Thymus (tissue), 11 donors: ENCODE measurements at regions not wholly inside any gene's neighbourhood (a gene's known extent, or its start where the extent isn't known, plus 50 kb on each side); places are given as distances from the start of the nearest gene placed in this dataset.
"Not testable (repeated sequence)": the region's sequence is repeated elsewhere in the genome, so short reads cannot be mapped to it uniquely, and the experiment has no call there.

Source experiments
- DNase-seq, 9 donors: peaks; one replicate each; pipeline ENCODE4 v3.0.0-alpha.2; 2013; ENCODE audit warnings: low spot score in 9 of 9, low read depth in 6 of 9, missing footprints in 1 of 9
- H3K27ac ChIP-seq, 2 donors: one replicate each; pipeline ENCODE4 v1.5.1; 2013; ENCODE audit warnings: control low read depth in 1 of 2, low read depth in 1 of 2, low read length in 1 of 2, mild to moderate bottlenecking in 1 of 2, moderate library complexity in 1 of 2
- H3K27me3 ChIP-seq, 2 donors: one replicate each; pipeline ENCODE4 v1.5.1; 2013; ENCODE audit warnings: low read length in 1 of 2; ENCODE audit not compliant: control insufficient read depth in 2 of 2, insufficient read depth in 1 of 2
- H3K36me3 ChIP-seq, 2 donors: one replicate each; pipeline ENCODE4 v1.5.1; 2013; ENCODE audit warnings: low read length in 1 of 2, mild to moderate bottlenecking in 1 of 2, moderate library complexity in 1 of 2; ENCODE audit not compliant: control insufficient read depth in 2 of 2, insufficient read depth in 2 of 2
- H3K4me1 ChIP-seq, 2 donors: one replicate each; pipeline ENCODE4 v1.5.1; 2013; ENCODE audit warnings: low read length in 2 of 2; ENCODE audit not compliant: control insufficient read depth in 2 of 2, insufficient read depth in 2 of 2
- H3K4me3 ChIP-seq, 2 donors: one replicate each; pipeline ENCODE4 v1.5.1; 2013; ENCODE audit warnings: low read length in 2 of 2, control low read depth in 1 of 2, mild to moderate bottlenecking in 1 of 2
- H3K9me3 ChIP-seq, 2 donors: one replicate each; pipeline ENCODE4 v1.5.1; 2013; ENCODE audit warnings: low read length in 1 of 2, mild to moderate bottlenecking in 1 of 2; ENCODE audit not compliant: control insufficient read depth in 2 of 2, insufficient read depth in 1 of 2
- WGBS: extraction: QIAGEN DNeasy Blood & Tissue Kit; methylation state at CpG from one replicate; pipeline ENCODE4 v1.1.7; 2013; 5-methylcytosine and 5-hydroxymethylcytosine counted together
- donor health status: healthy.

DNA sequence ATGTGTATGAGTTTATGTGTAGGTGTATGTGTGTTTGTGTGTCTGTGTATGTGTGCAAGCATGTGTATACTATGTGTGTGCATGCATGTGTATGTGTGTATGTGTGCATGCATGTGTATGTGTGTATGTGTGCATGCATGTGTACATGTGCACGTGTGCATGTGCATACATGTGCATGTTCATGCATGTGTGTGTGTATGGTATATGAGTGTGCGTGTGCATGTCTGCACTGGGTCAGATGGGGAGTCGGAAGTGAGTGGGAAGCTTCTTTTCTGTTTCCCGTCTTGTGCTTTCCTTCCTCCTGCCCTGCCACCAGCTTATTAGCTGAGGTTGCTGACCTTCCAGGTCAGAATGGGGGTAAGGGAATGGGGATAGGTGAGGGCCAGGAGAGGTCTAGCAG lies 174.7 kb downstream of the MAP2K4 start:
- 85% methylated on average over 4 of the region's 4 CpGs for WGBS

DNA sequence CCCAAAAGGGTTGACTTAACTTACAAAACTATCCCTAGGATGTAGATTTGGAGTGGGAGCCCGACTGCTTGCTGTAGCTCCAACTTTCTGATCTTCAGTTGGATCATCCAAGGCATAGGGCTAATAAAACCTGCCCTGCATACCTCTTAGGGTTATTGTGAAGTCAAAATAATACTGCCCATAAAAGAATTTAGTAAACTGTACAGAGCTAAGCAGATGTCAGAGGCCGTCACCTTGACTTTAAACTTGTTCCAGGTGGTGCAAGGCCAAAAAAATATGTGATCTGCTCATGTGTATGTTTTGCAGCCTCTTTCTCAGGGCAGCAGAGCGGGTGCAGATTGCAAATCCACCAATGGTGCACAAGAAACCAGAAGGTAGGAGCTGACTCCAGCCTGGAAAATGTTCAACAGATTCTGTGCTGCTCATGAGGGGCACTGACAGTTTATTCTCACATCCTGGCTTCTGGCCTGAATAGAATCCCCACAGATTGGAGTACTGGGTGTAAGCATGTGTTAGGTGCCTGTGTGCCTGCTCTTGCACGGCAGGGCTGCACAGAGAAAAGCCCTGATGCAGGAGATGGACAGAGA lies 180.7 kb downstream of the MAP2K4 start:
- DNase-seq, result no peak
- H3K4me3 ChIP-seq, result no peak overlapping the region
- no peaks in the 10 kb centered on the region for H3K9me3 ChIP-seq
- WGBS, result 85% methylated on average over 4 of the region's 4 CpGs
- H3K27me3 ChIP-seq, result no peaks in the 10 kb centered on the region
- no peak overlapping the region for H3K27ac ChIP-seq
- H3K4me1 ChIP-seq, result no peaks in the 10 kb centered on the region
- no peaks in the 10 kb centered on the region for H3K36me3 ChIP-seq

More for the DNA sequence above, 174.7 kb downstream of the MAP2K4 start:
- Histone ChIP-seq H3K4me3 (no peak overlapping the region), H3K27ac (no peak overlapping the region), H3K9me3 (no peaks in the 10 kb centered on the region), H3K36me3 (no peaks in the 10 kb centered on the region), H3K4me1 (no peaks in the 10 kb centered on the region), H3K27me3 (no peaks in the 10 kb centered on the region)
- no peak for DNase-seq

DNA sequence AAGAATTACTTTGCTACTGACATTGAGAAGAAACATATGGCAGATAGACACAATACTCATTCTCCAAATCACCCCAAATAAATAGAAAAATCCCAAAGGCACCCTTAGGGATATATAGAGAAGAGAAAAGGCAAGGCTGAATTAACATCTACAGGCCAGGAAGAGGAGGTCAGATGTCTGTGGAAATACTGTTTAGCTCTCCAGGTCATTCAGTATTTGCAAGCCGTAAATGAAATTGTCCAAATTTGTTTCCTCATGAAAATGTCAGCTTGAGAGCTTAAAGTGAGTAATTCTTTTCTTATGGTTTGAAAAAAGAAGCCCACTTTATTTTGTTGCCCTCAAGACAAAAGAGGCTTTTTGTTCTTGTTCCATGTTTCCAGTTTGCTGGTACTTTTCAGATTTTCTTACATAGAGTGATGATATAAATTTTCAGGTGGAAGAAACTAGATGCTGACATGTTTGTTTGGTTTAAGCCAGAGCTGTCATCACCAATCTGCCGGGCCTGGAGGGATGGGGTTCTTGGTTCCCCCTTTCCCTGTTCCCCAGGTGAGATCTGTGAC lies 189.0 kb downstream of the MAP2K4 start:
- 88% methylated on average over 2 of the region's 2 CpGs for WGBS
- no peak for DNase-seq

DNA sequence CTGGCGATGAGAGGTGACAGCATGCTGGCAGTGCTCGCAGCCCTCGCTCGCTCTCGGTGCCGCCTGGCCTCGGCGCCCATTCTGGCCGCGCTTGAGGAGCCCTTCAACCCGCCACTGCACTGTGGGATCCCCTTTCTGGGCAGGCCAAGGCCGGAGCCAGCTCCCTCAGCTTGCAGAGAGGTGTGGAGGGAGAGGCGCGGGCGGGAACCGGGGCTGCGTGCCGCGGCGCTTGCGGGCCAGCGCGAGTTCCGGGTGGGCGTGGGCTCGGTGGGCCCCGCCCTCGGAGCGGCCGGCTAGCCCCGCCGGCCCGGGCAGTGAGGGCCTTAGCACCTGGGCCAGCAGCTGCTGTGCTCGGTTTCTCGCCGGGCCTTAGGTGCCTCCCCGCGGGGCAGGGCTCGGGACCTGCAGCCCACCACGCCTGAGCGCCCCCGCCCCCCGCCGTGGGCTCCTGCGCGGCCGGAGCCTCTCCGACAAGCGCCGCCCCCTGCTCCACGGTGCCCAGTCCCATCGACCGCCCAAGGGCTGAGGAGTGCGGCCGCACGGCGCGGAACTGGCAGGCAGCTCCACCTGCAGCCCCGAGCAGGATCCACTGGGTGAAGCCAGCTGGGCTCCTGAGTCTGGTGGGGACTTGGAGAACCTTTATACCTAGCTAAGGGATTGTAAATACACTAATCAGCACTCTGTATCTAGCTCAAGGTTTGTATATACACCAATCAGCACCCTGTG lies 200.2 kb downstream of the MAP2K4 start:
- H3K27ac ChIP-seq, H3K36me3 ChIP-seq, H3K4me1 ChIP-seq, H3K9me3 ChIP-seq, H3K27me3 ChIP-seq, DNase-seq, H3K4me3 ChIP-seq: not testable (repeated sequence)
- 98% methylated on average over 59 of the region's 59 CpGs for WGBS

More for the DNA sequence above, 189.0 kb downstream of the MAP2K4 start:
- H3K27ac ChIP-seq, result no peak overlapping the region
- H3K4me3 ChIP-seq, result no peak overlapping the region
- H3K4me1 ChIP-seq, result no peaks in the 10 kb centered on the region
- H3K27me3 ChIP-seq, result no peaks in the 10 kb centered on the region
- no peaks in the 10 kb centered on the region for H3K36me3 ChIP-seq
- no peaks in the 10 kb centered on the region for H3K9me3 ChIP-seq

DNA sequence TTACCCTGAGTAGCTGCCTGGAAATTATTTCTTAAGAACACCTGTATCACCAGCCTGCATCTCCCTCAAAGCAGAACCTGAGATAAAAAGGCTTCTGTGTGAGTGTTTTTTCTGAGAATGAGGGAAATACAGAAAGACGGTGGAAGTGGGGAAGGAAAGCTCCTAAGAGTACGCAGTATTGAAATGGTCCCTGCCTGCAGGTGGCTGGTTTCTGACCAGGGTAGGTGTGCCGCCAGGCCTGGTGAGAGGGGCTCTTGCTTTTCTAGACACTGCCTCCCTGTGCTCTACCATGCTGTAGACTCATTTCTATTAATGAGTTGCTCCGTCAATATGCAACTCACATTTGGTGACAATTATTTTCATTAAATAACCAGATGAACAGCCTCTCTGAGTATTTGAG lies 201.7 kb downstream of the MAP2K4 start:
- H3K9me3 ChIP-seq, result peaks cover 2 to 4% of the 10 kb centered on the region in 2 donors
- H3K27me3 ChIP-seq, result no peaks in the 10 kb centered on the region
- H3K36me3 ChIP-seq, result no peaks in the 10 kb centered on the region
- no peak overlapping the region for H3K27ac ChIP-seq
- H3K4me1 ChIP-seq, result no peaks in the 10 kb centered on the region
- WGBS, result 93% methylated on average over 4 of the region's 4 CpGs
- H3K4me3 ChIP-seq, result no peak overlapping the region
- DNase-seq, result no peak

DNA sequence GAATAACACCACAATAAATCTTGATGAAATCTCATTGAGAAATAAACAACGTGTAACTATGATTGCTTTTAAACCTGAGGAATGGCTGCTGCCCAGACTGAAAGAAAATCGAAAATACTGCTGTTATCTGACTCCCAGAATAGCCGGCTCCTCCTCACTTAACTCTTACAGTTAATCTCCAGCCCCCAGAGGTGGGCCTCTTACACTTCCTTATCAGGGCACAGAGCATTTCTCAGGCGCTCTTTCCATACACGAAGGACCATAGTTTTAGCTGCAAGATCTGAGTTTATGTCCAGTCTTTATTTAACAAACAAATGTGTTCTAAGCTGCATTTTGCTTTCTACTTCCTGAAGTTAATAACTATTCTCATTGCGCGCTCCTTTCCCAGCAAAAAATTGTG lies 206.9 kb downstream of the MAP2K4 start:
- H3K27ac ChIP-seq, result no peak overlapping the region
- no peak for DNase-seq
- 43% methylated on average over 7 of the region's 7 CpGs for WGBS

DNA sequence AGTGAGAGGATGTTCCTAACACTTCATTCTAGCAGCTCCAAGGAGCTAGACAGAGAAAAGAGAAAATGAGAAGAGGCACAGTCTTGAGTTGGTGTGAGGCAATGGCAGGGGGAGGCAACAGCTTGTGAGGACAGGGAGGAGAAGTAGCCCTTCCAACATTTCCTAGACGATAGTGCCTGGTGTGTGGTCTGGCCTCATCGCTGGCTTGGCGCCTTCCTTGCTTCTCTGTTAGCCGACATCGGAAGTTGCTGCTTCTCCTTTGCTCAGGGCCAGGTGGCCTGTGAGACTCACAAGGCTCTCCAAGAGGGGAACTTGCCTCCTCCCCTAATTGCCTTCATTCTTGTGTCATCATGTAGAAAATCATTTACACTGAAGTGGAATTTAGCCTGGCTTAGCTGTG lies 208.7 kb downstream of the MAP2K4 start:
- peaks cover 0 to 6% of the 10 kb centered on the region in 2 donors for H3K9me3 ChIP-seq
- H3K4me3 ChIP-seq, result no peak overlapping the region
- DNase-seq, result no peak
- H3K4me1 ChIP-seq, result no peaks in the 10 kb centered on the region
- H3K27ac ChIP-seq, result no peak overlapping the region
- 86% methylated on average over 5 of the region's 5 CpGs for WGBS
- H3K27me3 ChIP-seq, result no peaks in the 10 kb centered on the region
- H3K36me3 ChIP-seq, result no peaks in the 10 kb centered on the region

More for the DNA sequence above, 206.9 kb downstream of the MAP2K4 start:
- Histone ChIP-seq H3K4me1 (no peaks in the 10 kb centered on the region), H3K36me3 (no peaks in the 10 kb centered on the region), H3K4me3 (no peak overlapping the region), H3K9me3 (peaks cover 0 to 6% of the 10 kb centered on the region in 2 donors), H3K27me3 (no peaks in the 10 kb centered on the region)

DNA sequence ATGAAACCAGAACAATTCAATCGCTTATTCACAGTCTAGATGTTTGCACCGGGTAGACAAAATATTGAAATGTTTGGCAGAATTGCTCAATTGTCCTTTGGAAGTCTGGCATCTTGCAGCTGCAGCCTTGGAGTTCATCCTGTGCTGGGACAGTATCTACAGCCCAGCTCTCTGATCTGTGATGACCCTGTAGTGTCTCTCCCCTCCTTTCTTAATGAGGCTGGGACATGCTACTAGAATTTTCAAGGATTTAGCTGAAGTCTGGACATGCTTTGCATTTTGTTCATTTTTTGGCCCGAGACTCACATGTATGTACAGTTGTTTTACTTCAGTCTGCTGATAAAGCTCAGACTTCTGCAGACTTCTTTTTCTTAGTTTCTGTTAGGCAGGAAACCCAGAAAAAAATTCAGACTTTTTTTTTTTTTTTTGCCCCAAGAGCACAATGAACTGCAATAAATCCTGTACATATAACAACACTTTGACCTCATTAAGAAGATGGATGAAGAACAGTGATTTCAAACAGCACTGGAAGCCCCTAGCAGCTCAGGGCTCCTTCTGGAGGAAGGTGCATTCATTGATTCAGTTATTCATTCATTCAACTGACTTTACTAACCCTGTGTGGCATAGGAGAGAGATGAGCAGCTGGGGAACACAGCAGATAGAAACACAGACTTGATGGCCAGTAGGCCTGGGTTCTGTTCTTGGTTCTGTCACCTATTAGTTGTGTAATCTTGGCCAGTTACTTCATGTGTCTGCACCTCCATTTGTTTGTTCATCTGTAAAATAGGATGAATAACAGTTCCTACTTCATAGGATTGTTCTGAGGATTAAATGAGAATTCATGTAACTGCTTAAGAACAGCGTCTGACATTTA lies 210.0 kb downstream of the MAP2K4 start:
- Histone ChIP-seq H3K4me1 (no peaks in the 10 kb centered on the region), H3K9me3 (peaks cover 0 to 6% of the 10 kb centered on the region in 2 donors), H3K36me3 (no peaks in the 10 kb centered on the region), H3K27me3 (no peaks in the 10 kb centered on the region), H3K4me3 (no peak overlapping the region), H3K27ac (no peak overlapping the region)
- DNase-seq, result no peak
- WGBS, result 71% methylated on average over 4 of the region's 4 CpGs

DNA sequence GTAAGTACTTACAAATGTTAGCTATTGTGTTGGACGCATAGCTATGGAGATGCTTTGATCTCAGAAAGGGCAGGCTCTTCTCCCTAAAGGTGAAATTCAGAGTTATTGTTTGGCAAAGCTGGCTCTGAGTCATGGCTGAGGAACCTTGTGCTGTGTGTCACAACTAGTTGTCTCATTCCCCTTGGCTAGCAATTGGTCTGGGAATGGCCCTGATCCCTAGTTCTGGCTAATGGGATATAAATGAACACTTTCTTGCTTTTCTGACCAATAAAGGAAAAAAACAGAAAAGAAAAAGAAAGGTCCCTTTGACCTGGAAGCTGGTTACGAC lies 210.6 kb downstream of the MAP2K4 start:
- DNase-seq, result no peak
- Histone ChIP-seq H3K4me3 (no peak overlapping the region), H3K9me3 (peaks cover 0 to 6% of the 10 kb centered on the region in 2 donors), H3K36me3 (no peaks in the 10 kb centered on the region), H3K27me3 (no peaks in the 10 kb centered on the region), H3K4me1 (no peaks in the 10 kb centered on the region), H3K27ac (no peak overlapping the region)
- 95% methylated on average over 2 of the region's 2 CpGs for WGBS
